Naive thymus-derived CD4-positive, alpha-beta T cell (primary cell): ENCODE measurements at regions not wholly inside any gene's neighbourhood (a gene's known extent, or its start where the extent isn't known, plus 50 kb on each side); places are given as distances from the start of the nearest gene placed in this dataset.

Experiments used
- ATAC-seq: fragments of 150-1000 bp; cut with Tn5 transposase; 2 replicates; pipeline ENCODE4 v1.10.0; 2021; ENCODE audit warnings: mild to moderate bottlenecking, moderate library complexity
- CTCF ChIA-PET: fragments of 350-600 bp; sonication (Branson Sonifier 250); formaldehyde crosslinking; loops from one replicate; lab custom pipeline; 2021; ENCODE audit warnings: antibody characterized with exemption; lab: Charles Lee
- POLR2A ChIA-PET: fragments of 350-600 bp; sonication (Branson Sonifier 250); formaldehyde crosslinking; loops from one replicate; lab custom pipeline; 2021; ENCODE audit warnings: antibody characterized with exemption, inconsistent platforms; lab: Charles Lee
- DNase-seq, 9 donors: peaks; one replicate each; pipeline versions ENCODE4 v3.0.0 to v3.0.0-alpha.2; 2020 to 2022; ENCODE audit warnings: mixed read lengths in 1 of 9
- H3K27ac ChIP-seq: one replicate; pipeline ENCODE4 v1.7.0; 2013; ENCODE audit warnings: mild to moderate bottlenecking, low read depth, low read length, moderate library complexity
- H3K27me3 ChIP-seq, 2 donors: one replicate each; pipeline ENCODE4 v1.7.0; 2013; ENCODE audit warnings: low read length in 2 of 2, mild to moderate bottlenecking in 2 of 2, moderate library complexity in 2 of 2; ENCODE audit not compliant: control insufficient read depth in 2 of 2, insufficient read depth in 2 of 2
- H3K36me3 ChIP-seq, 3 experiments: 1 replicate in 2 of 3; 2 replicates in 1 of 3; pipeline ENCODE4 v1.7.0; 2013; ENCODE audit warnings: low read length in 3 of 3, mild to moderate bottlenecking in 3 of 3, moderate library complexity in 1 of 3; ENCODE audit not compliant: insufficient read depth in 3 of 3, control insufficient read depth in 2 of 3
- H3K4me1 ChIP-seq, 2 donors: one replicate each; pipeline ENCODE4 v1.7.0; 2013; ENCODE audit warnings: low read length in 2 of 2, mild to moderate bottlenecking in 2 of 2, moderate library complexity in 1 of 2; ENCODE audit not compliant: control insufficient read depth in 2 of 2, insufficient read depth in 2 of 2
- H3K4me3 ChIP-seq: 2 replicates; pipeline ENCODE4 v1.7.0; 2013; ENCODE audit warnings: mild to moderate bottlenecking, low read length
- H3K9me3 ChIP-seq, 3 experiments: 1 replicate in 2 of 3; 2 replicates in 1 of 3; pipeline ENCODE4 v1.7.0; 2013; ENCODE audit warnings: low read length in 3 of 3; ENCODE audit not compliant: control insufficient read depth in 2 of 3
- H3K27ac Mint-ChIP-seq, 9 donors: one replicate each; pipeline ENCODE4 v1.8.0; 2020 to 2022; ENCODE audit warnings: mixed read lengths in 9 of 9, mild to moderate bottlenecking in 8 of 9, moderate library complexity in 5 of 9, inconsistent platforms in 2 of 9
- H3K27me3 Mint-ChIP-seq, 5 donors: one replicate each; pipeline ENCODE4 v1.8.0; 2021 to 2022; ENCODE audit warnings: mixed read lengths in 5 of 5, mild to moderate bottlenecking in 1 of 5
- H3K36me3 Mint-ChIP-seq, 5 donors: one replicate each; pipeline ENCODE4 v1.8.0; 2020 to 2022; ENCODE audit warnings: mixed read lengths in 5 of 5, mild to moderate bottlenecking in 3 of 5, inconsistent platforms in 1 of 5
- H3K4me1 Mint-ChIP-seq, 7 donors: one replicate each; pipeline ENCODE4 v1.8.0; 2020 to 2022; ENCODE audit warnings: mixed read lengths in 7 of 7, mild to moderate bottlenecking in 3 of 7, inconsistent platforms in 1 of 7
- H3K4me3 Mint-ChIP-seq, 10 donors: one replicate each; pipeline ENCODE4 v1.8.0; 2020 to 2022; ENCODE audit warnings: mild to moderate bottlenecking in 10 of 10, mixed read lengths in 10 of 10, moderate library complexity in 6 of 10, inconsistent platforms in 2 of 10
- H3K9me3 Mint-ChIP-seq, 11 donors: one replicate each; pipeline ENCODE4 v1.8.0; 2020 to 2022; ENCODE audit warnings: mixed read lengths in 11 of 11, mild to moderate bottlenecking in 4 of 11, inconsistent platforms in 1 of 11, moderate library complexity in 1 of 11
- intact Hi-C, 2 donors: fragments of 100-400 bp; cut with micrococcal nuclease; formaldehyde crosslinking; loops; one replicate each; pipeline ENCODE4 v1.15.1; 2023

DNA sequence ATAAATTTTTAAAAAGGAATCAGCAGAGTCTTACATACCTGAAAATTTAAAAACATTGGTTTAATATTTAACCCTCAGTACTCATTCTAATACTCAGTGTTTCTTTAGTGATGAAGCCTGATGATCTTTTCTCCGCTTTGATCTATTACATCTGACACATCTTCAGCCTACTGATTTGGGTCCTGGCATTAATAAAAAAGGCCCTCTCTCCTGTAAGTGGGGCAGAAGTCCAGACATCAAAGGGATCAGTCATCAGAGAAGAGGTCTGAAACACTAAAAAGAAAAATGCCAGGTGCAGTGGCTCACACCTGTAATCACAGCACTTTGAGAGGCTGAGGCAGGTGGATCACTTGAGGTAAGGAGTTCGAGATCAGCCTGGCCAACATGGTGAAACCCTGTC, 581.1 kb upstream of the LRATD1 start:
- intact Hi-C loops, result no loop called here
- Mint-ChIP-seq H3K9me3 (peaks cover 0 to 17% (median 4%) of the 10 kb centered on the region in 11 donors), H3K27ac (no peak overlapping the region), H3K36me3 (no peaks in the 10 kb centered on the region), H3K4me3 (no peak overlapping the region), H3K4me1 (no peaks in the 10 kb centered on the region), H3K27me3 (no peaks in the 10 kb centered on the region)
- Histone ChIP-seq H3K4me1 (no peaks in the 10 kb centered on the region), H3K27me3 (no peaks in the 10 kb centered on the region), H3K9me3 (no peaks in the 10 kb centered on the region), H3K36me3 (no peaks in the 10 kb centered on the region), H3K27ac (no peak overlapping the region), H3K4me3 (no peak overlapping the region)
- no peak for DNase-seq
- CTCF ChIA-PET, result no interaction called here
- POLR2A ChIA-PET, result no interaction called here
- ATAC-seq, result no peak

GRCh38 chr2:14053105-14053504, 579.4 kb upstream of the LRATD1 start:
- Histone ChIP-seq H3K36me3 (no peaks in the 10 kb centered on the region), H3K9me3 (no peaks in the 10 kb centered on the region), H3K4me1 (no peaks in the 10 kb centered on the region), H3K27ac (no peak overlapping the region), H3K27me3 (no peaks in the 10 kb centered on the region), H3K4me3 (no peak overlapping the region)
- ChIA-PET POLR2A (interaction anchor here (0.6 kb wide), 1 partner anchor 13 kb away, joined by 3 read pairs; no protein-coding TSS in a partner anchor), CTCF (no interaction called here)
- intact Hi-C loops, result no loop called here
- no peak overlapping the region for H3K4me3 Mint-ChIP-seq
- no peak for ATAC-seq
- no peak for DNase-seq
- H3K4me1 Mint-ChIP-seq, result no peaks in the 10 kb centered on the region
- no peaks in the 10 kb centered on the region for H3K27me3 Mint-ChIP-seq
- no peaks in the 10 kb centered on the region for H3K36me3 Mint-ChIP-seq
- H3K9me3 Mint-ChIP-seq, result peaks cover 0 to 15% (median 3%) of the 10 kb centered on the region in 11 donors
- H3K27ac Mint-ChIP-seq, result no peak overlapping the region

DNA sequence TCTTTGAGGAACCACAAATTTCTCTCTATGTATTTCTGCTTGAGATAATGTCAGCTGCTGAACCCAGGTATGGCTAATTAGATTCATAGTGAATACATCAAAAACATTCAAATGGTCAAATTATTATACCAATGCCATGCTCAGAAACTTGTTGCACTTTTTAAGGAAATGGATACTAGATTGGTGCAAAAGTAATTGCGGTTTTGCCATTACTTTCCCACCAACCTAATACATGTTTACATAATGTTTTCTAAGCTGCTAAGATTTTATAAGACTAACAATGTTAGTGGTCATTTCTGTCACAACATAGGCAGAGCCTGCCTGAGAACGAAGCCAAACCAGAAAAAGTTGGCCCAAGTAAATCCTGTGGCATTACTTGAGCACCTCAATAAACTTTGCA, 568.2 kb upstream of the LRATD1 start:
- DNase-seq (no peak), ATAC-seq (no peak)
- no peak overlapping the region for H3K4me3 Mint-ChIP-seq
- no peaks in the 10 kb centered on the region for H3K4me1 Mint-ChIP-seq
- POLR2A ChIA-PET, result no interaction called here
- H3K9me3 ChIP-seq, result no peaks in the 10 kb centered on the region
- H3K4me1 ChIP-seq, result no peaks in the 10 kb centered on the region
- H3K36me3 Mint-ChIP-seq, result no peaks in the 10 kb centered on the region
- H3K4me3 ChIP-seq, result no peak overlapping the region
- H3K27ac Mint-ChIP-seq, result no peak overlapping the region
- CTCF ChIA-PET, result no interaction called here
- H3K36me3 ChIP-seq, result no peaks in the 10 kb centered on the region
- H3K9me3 Mint-ChIP-seq, result peaks cover 0 to 11% (median 0%) of the 10 kb centered on the region in 11 donors
- no peak overlapping the region for H3K27ac ChIP-seq
- H3K27me3 ChIP-seq, result no peaks in the 10 kb centered on the region
- intact Hi-C loops, result no loop called here
- H3K27me3 Mint-ChIP-seq, result no peaks in the 10 kb centered on the region

- ATAC-seq, result no peak
- Histone ChIP-seq H3K4me3 (no peak overlapping the region), H3K27ac (no peak overlapping the region), H3K36me3 (no peaks in the 10 kb centered on the region), H3K9me3 (no peaks in the 10 kb centered on the region), H3K4me1 (no peaks in the 10 kb centered on the region), H3K27me3 (no peaks in the 10 kb centered on the region)
- CTCF ChIA-PET, result no interaction called here
- no peaks in the 10 kb centered on the region for H3K27me3 Mint-ChIP-seq
- DNase-seq, result no peak
- no peak overlapping the region for H3K27ac Mint-ChIP-seq
- POLR2A ChIA-PET, result no interaction called here
- H3K36me3 Mint-ChIP-seq, result no peaks in the 10 kb centered on the region
- H3K4me1 Mint-ChIP-seq, result no peaks in the 10 kb centered on the region
- no peak overlapping the region for H3K4me3 Mint-ChIP-seq
- peaks cover 0 to 11% (median under 1%) of the 10 kb centered on the region in 11 donors for H3K9me3 Mint-ChIP-seq
- intact Hi-C loops, result no loop called here
Measured at GRCh38 chr2:14072338-14072737, 560.2 kb upstream of the LRATD1 start.

DNA sequence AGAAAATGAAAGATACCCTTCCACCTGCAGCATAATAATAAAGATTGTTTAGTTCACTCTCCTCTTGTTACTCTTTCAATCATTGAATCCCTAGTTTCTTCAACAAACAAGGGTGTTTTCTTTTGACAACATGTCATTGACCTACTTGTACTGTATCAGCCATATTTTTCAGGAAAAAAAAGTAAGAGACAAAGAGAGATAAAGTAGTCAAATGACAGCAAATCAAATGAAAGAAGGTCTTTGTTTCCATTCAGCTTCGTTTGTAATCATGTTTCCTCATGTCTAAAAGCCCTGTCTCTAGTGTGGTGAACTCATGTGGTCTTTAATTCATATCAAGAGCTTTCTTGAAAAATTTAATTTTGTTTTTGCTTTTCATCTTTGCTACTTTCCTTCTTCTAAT, 557.8 kb upstream of the LRATD1 start:
- no peaks in the 10 kb centered on the region for H3K27me3 Mint-ChIP-seq
- Histone ChIP-seq H3K27ac (no peak overlapping the region), H3K4me1 (no peaks in the 10 kb centered on the region), H3K27me3 (no peaks in the 10 kb centered on the region), H3K4me3 (no peak overlapping the region), H3K36me3 (no peaks in the 10 kb centered on the region), H3K9me3 (no peaks in the 10 kb centered on the region)
- H3K36me3 Mint-ChIP-seq, result no peaks in the 10 kb centered on the region
- intact Hi-C loops, result no loop called here
- CTCF ChIA-PET, result no interaction called here
- peaks cover 0 to 5% (median 1%) of the 10 kb centered on the region in 11 donors for H3K9me3 Mint-ChIP-seq
- no peak for DNase-seq
- H3K27ac Mint-ChIP-seq, result no peak overlapping the region
- no peak overlapping the region for H3K4me3 Mint-ChIP-seq
- no peaks in the 10 kb centered on the region for H3K4me1 Mint-ChIP-seq
- no peak for ATAC-seq
- POLR2A ChIA-PET, result no interaction called here

- H3K9me3 ChIP-seq, result no peaks in the 10 kb centered on the region
- intact Hi-C loops, result no loop called here
- DNase-seq (no peak), ATAC-seq (no peak)
- H3K27me3 ChIP-seq, result no peaks in the 10 kb centered on the region
- H3K27ac Mint-ChIP-seq, result no peak overlapping the region
- POLR2A ChIA-PET, result no interaction called here
- H3K27me3 Mint-ChIP-seq, result no peaks in the 10 kb centered on the region
- no peak overlapping the region for H3K4me3 ChIP-seq
- no peaks in the 10 kb centered on the region for H3K4me1 Mint-ChIP-seq
- no peak overlapping the region for H3K4me3 Mint-ChIP-seq
- H3K9me3 Mint-ChIP-seq, result peaks cover 0 to 14% (median 6%) of the 10 kb centered on the region in 11 donors
- no peaks in the 10 kb centered on the region for H3K36me3 ChIP-seq
- H3K27ac ChIP-seq, result no peak overlapping the region
- H3K36me3 Mint-ChIP-seq, result no peaks in the 10 kb centered on the region
- no peaks in the 10 kb centered on the region for H3K4me1 ChIP-seq
- CTCF ChIA-PET, result no interaction called here
Measured at GRCh38 chr2:14079576-14079975, 552.9 kb upstream of the LRATD1 start.

- peaks cover 0 to 25% (median 14%) of the 10 kb centered on the region in 11 donors for H3K9me3 Mint-ChIP-seq
- Histone ChIP-seq H3K4me3 (no peak overlapping the region), H3K27me3 (no peaks in the 10 kb centered on the region), H3K4me1 (no peaks in the 10 kb centered on the region), H3K36me3 (no peaks in the 10 kb centered on the region), H3K9me3 (no peaks in the 10 kb centered on the region), H3K27ac (no peak overlapping the region)
- H3K4me3 Mint-ChIP-seq, result no peak overlapping the region
- DNase-seq (no peak), ATAC-seq (no peak)
- H3K27ac Mint-ChIP-seq, result no peak overlapping the region
- H3K36me3 Mint-ChIP-seq, result no peaks in the 10 kb centered on the region
- no peaks in the 10 kb centered on the region for H3K27me3 Mint-ChIP-seq
- ChIA-PET CTCF (no interaction called here), POLR2A (no interaction called here)
- no peaks in the 10 kb centered on the region for H3K4me1 Mint-ChIP-seq
- intact Hi-C loops, result no loop called here
Measured at GRCh38 chr2:14081521-14081920, 551.0 kb upstream of the LRATD1 start.
